ENCODE measurements at regions not wholly inside any gene's neighbourhood (a gene's known extent, or its start where the extent isn't known, plus 50 kb on each side); places are given as distances from the start of the nearest gene placed in this dataset.

DNA sequence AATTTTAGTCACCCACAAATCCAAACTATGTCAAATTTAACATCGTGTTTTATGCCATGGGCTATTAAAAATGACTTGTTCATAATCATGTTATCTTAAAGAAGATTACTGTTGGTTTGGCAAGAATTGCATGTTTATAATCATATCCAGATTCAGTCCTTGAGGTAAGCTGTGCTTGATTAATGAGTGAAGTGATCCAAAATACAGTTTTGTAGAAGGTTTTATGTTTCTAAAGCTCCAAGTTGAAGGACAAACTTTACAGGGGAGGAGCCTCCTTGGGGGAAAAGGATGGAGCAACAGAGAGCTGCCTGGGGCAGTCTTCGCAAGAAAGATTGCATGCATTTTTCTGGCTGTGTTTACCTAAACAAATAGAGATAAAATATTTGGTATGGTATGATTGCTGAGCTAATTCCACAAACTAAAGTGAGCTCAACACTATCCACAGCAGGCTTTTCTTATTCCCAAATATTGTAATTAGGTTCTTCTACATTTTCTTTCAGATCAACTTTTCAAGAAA is 189.5 kb upstream of the TYRP1 start:
- intact Hi-C loops (cut with micrococcal nuclease; ENCODE audit: unreplicated experiment): no loop called here
- ChIA-PET CTCF (no interaction called here), POLR2A (ENCODE audit: unreplicated experiment) (interaction anchor here (0.7 kb wide), 1 partner anchor 1029 kb away, joined by 3 read pairs; no protein-coding TSS in a partner anchor)
- Histone ChIP-seq H3K4me2 (no peak overlapping the region), H2AFZ (no peak overlapping the region), H3F3A (ENCODE audit: insufficient read depth, low read depth) (no peaks in the 10 kb centered on the region), H3K27me3 (ENCODE audit: insufficient read depth, low read depth) (no peaks in the 10 kb centered on the region), H3K4me1 (replicated peaks; ENCODE audit: insufficient read depth) (no peaks in the 10 kb centered on the region), H3K9me3 (ENCODE audit: insufficient read depth, low read depth) (no peaks in the 10 kb centered on the region), H3K79me2 (ENCODE audit: low read depth) (no peaks in the 10 kb centered on the region), H3K36me3 (ENCODE audit: low read depth) (no peaks in the 10 kb centered on the region), H3K27ac (no peak overlapping the region), H3K9me2 (ENCODE audit: insufficient read depth) (no peaks in the 10 kb centered on the region), H3K4me3 (no peak overlapping the region), H4K20me1 (ENCODE audit: insufficient read depth) (no peaks in the 10 kb centered on the region)
- no peak for TF ChIP-seq EZH2 (IDR thresholded peaks at IDR 0.05; ENCODE audit: low read depth)
- TF ChIP-seq, protein P1, sequence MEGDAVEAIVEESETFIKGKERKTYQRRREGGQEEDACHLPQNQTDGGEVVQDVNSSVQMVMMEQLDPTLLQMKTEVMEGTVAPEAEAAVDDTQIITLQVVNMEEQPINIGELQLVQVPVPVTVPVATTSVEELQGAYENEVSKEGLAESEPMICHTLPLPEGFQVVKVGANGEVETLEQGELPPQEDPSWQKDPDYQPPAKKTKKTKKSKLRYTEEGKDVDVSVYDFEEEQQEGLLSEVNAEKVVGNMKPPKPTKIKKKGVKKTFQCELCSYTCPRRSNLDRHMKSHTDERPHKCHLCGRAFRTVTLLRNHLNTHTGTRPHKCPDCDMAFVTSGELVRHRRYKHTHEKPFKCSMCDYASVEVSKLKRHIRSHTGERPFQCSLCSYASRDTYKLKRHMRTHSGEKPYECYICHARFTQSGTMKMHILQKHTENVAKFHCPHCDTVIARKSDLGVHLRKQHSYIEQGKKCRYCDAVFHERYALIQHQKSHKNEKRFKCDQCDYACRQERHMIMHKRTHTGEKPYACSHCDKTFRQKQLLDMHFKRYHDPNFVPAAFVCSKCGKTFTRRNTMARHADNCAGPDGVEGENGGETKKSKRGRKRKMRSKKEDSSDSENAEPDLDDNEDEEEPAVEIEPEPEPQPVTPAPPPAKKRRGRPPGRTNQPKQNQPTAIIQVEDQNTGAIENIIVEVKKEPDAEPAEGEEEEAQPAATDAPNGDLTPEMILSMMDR (conservative IDR thresholded peaks at IDR 0.05): no peak
- no peak for DNase-seq
- no TSS peak for BruUV-seq (replicated peaks)

DNA sequence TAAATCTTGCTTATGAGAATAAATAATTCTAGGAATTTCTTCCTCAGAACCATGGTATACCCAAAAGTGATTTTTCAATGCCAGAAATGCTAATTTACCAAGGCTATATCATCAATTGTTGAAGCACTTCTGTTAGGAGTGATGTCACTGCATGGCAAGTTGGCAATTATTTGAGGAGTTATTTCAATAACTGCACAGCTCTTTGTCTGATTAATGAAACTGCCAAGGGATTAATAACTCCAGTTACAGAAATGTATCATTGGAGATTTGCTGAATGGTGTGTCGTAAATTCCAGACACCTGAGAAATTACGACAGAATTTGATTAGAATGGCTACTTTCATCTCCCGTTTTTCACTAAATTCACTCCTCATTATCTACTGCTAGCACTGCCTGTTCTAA is 182.6 kb upstream of the TYRP1 start:
- no peaks in the 10 kb centered on the region for H3K36me3 ChIP-seq (ENCODE audit: low read depth)
- ChIA-PET CTCF (no interaction called here), POLR2A (ENCODE audit: unreplicated experiment) (no interaction called here)
- H3K4me1 ChIP-seq (replicated peaks; ENCODE audit: insufficient read depth): no peaks in the 10 kb centered on the region
- no TSS peak for BruUV-seq (replicated peaks)
- intact Hi-C loops (cut with micrococcal nuclease; ENCODE audit: unreplicated experiment): no loop called here
- no peaks in the 10 kb centered on the region for H3K9me2 ChIP-seq (ENCODE audit: insufficient read depth)
- H3F3A ChIP-seq (ENCODE audit: insufficient read depth, low read depth): no peaks in the 10 kb centered on the region
- H3K79me2 ChIP-seq (ENCODE audit: low read depth): no peaks in the 10 kb centered on the region
- no peaks in the 10 kb centered on the region for H4K20me1 ChIP-seq (ENCODE audit: insufficient read depth)
- H2AFZ ChIP-seq: no peak overlapping the region
- H3K27ac ChIP-seq: no peak overlapping the region
- H3K27me3 ChIP-seq (ENCODE audit: insufficient read depth, low read depth): no peaks in the 10 kb centered on the region
- no peak overlapping the region for H3K4me2 ChIP-seq
- no peak overlapping the region for H3K4me3 ChIP-seq
- DNase-seq: no peak
- H3K9me3 ChIP-seq (ENCODE audit: insufficient read depth, low read depth): no peaks in the 10 kb centered on the region
- no peak for TF ChIP-seq EZH2 (IDR thresholded peaks at IDR 0.05; ENCODE audit: low read depth)
- TF ChIP-seq, protein P1 (conservative IDR thresholded peaks at IDR 0.05): no peak

DNA sequence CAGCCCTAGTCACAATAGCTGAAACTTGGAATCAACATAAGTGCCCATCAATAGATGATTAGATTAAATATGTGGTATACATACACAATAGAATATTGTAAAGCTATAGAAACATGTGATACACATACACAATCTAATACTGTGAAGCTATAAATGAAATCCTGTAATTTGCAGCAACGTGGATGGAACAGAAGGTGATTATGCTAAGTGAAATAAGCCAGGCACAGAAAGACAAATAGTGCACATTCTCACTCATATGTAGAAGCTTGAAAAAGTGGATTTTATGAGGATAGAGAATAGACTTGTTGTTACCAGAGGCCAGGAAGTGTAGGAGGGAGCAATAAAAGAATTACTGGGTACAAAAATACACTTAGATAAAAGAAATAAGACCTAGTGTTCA is 181.5 kb upstream of the TYRP1 start:
- Histone ChIP-seq H3K4me3 (no peak overlapping the region), H2AFZ (no peak overlapping the region), H3K9me2 (ENCODE audit: insufficient read depth) (no peaks in the 10 kb centered on the region), H3K4me2 (no peak overlapping the region), H3K27me3 (ENCODE audit: insufficient read depth, low read depth) (no peaks in the 10 kb centered on the region), H3K27ac (no peak overlapping the region), H3K36me3 (ENCODE audit: low read depth) (no peaks in the 10 kb centered on the region), H3K4me1 (replicated peaks; ENCODE audit: insufficient read depth) (no peaks in the 10 kb centered on the region), H4K20me1 (ENCODE audit: insufficient read depth) (no peaks in the 10 kb centered on the region), H3K79me2 (ENCODE audit: low read depth) (no peaks in the 10 kb centered on the region), H3K9me3 (ENCODE audit: insufficient read depth, low read depth) (no peaks in the 10 kb centered on the region), H3F3A (ENCODE audit: insufficient read depth, low read depth) (no peaks in the 10 kb centered on the region)
- ChIA-PET POLR2A (ENCODE audit: unreplicated experiment) (no interaction called here), CTCF (no interaction called here)
- no peak for DNase-seq
- intact Hi-C loops (cut with micrococcal nuclease; ENCODE audit: unreplicated experiment): no loop called here
- no peak for TF ChIP-seq EZH2 (IDR thresholded peaks at IDR 0.05; ENCODE audit: low read depth)
- TF ChIP-seq, protein P1 (conservative IDR thresholded peaks at IDR 0.05): no peak
- no TSS peak for BruUV-seq (replicated peaks)

Measured in PC-9 (cell line).